CMK (cell line): ENCODE measurements at regions not wholly inside any gene's neighbourhood (a gene's known extent, or its start where the extent isn't known, plus 50 kb on each side); places are given as distances from the start of the nearest gene placed in this dataset.

ENCODE experiments used
- DNase-seq: peaks from one replicate; pipeline ENCODE4 v3.0.0-alpha.2; 2010; ENCODE audit warnings: low read depth

DNA sequence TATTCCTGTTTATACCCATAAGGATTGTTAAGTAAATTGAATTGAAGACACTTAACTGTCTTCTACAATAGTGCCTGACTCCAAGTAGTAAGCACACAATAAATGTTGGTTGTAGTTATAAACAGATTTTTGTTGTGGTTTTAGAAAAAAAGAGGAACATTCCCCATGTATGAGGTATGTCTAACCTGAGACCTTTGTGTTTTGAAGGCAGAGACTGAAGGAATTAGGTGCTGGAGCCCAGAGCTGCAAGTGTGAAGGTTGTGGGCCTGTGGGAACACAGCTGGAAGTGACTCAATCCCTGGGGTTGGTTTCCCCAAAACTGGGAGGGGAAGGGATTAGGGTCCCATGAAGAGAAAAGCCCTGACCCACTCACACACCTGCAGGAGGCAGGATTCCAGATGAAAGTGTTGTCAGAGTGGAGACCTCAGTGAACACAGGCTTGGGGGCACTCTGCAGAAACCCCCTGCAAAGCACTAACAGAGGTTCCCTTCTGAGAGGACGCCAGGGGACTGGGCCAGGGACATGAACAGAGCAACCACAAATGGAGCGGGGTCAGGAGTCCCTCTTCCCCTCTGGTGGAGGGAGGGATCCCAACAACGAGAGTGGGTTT is 265.1 kb upstream of the KLF14 start:
- no peak for DNase-seq

DNA sequence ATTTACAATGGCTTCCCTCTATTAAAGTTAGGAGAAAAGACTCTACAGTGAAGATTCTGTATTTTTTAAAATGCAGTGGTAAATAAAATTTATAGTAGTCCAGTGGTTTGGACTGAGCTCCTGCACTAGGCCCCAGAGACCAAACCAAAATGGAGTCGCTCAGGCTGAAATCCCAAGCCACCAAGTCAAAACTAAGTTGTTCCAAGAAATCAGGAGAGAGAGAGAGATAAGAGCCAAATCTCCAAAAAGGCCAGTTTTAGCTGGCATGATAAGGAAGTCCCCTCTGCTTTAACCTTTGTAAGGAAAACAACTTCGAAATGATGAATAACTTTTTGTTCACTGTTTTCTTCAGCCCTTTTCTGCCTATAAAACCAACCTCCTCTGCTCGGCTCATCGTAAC is 265.9 kb upstream of the KLF14 start:
- DNase-seq, result no peak

DNA sequence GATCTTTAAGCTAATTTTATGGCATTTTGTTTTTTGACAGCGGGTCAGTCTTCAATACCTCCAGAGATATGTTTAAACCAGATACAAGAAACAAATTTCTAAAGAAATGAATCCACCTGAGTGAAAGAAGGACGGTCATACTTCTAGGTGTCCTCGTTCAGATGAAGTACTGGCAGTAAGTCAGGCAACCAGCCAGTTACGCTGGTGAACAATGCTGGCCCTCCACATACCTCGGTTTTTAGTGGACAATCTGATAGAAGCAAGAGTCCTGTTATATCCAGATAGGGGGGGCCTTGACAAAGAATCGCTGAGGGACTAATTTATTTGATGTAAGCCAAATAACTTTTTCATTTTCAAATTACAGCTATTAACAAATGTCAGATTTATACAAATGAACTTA is 266.4 kb upstream of the KLF14 start:
- no peak for DNase-seq

DNA sequence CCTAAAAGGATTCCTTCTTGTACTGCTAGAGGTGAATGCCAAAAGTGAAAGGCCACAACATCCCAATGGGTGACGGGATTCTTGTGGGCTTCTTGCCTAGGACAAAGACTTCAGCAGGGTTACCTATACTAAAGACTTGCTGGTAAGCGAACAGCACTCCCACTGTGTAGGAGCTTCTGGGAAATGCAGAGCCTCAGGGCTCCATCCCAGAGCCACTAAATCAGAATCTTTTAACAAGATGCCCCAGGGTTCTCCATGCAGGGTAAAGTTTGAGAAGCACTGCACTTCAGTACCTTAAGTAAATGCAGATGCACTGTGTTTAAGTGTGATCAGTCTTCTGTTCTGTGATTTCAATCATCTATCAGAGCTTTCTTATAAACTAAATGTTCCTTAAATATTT is 266.9 kb upstream of the KLF14 start:
- no peak for DNase-seq

DNA sequence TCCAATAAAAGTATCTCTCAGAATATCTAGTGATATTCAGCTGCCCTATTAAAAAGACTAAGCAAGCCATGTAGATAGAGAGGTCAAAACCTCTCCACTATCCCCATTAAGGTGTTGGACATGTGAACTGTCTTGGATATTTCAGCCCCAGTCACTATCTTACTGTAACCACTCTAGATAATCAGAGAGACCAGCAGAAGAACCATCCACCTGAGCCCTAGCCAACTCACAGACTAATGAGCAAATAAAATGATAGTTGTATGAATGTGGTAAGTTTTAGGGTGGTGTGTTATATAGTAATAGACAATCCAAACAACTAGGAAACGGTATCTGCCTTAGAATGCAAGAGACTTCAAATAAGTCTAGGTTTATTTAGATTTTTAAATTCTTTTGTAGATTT is 268.6 kb upstream of the KLF14 start:
- DNase-seq, result no peak

DNA sequence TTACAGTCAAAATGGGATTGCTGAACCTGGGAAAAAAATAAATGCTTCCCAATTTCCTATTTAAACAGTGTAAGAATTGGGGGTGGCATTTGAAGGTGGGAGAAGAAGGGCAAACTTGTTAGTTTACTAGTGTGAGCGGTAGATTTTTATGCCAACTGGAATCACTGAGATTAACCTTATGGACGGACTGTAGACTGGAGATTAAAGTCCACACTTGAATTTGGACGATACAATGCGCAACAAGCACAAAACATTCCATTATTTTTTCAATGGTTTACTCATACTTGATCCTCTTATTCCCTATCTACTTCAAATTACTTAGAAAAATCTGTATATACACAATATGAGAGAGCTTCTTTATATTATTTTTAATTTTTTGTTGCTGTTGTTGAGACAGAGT is 269.6 kb upstream of the KLF14 start:
- no peak for DNase-seq

DNA sequence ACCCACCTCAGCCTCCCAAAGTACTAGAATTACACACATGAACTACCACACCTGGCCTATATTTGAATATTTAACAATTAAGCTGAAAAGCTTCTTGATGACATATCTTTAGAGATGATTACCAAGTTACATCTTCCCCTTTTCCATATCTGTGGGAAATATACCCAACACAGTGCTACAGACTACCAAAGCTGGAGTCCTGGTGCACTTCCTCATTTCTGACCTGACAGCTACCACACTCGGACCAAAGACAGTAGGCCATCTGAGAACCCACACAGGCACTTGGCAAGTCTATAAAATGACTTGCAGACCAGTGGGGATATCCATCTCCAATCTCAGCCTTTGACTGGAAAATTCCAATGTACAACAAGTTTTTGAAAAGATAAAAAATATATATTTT is 270.4 kb upstream of the KLF14 start:
- DNase-seq, result no peak

DNA sequence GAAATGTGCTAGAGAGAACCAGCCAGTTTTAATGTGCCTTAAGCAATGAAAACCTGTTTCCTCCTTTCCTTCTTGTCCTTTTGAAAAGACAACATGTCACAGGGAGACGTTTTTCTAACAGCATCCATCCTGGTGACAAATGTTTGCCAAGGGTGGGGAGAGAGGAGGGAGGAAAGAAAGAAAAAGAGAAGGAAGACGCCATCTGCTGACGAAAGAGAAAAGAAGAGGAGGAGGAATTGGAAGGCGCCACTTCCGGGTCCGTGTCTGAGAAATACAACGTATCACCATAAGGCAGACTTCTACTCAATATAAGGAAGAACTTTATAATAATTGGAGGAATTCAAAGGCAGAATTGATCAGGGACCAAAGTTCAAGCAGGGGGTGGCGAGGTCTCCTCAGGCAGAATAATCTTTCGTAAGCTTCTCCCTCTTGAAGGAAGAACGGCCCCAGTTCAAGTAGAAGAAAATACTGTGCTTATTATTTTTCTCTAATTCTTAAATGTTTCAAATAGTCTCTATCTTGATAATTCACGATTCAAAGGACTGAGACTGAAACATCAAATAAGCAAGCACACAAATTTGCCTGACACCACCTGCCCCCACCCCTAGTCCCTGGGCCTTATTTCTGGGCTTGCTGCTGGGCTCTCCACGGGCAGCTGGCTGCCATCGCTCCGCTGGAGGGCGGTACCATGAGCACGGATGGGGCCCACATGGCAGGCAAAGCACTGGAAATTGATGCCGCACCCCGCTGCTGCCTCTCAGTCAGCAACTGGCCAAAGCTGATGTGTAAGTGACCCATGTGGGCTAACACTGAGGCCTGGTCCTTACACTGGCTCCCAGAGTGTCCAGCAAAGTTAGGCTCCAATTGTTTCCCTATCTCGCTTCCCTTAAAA is 273.7 kb upstream of the KLF14 start:
- no peak for DNase-seq

DNA sequence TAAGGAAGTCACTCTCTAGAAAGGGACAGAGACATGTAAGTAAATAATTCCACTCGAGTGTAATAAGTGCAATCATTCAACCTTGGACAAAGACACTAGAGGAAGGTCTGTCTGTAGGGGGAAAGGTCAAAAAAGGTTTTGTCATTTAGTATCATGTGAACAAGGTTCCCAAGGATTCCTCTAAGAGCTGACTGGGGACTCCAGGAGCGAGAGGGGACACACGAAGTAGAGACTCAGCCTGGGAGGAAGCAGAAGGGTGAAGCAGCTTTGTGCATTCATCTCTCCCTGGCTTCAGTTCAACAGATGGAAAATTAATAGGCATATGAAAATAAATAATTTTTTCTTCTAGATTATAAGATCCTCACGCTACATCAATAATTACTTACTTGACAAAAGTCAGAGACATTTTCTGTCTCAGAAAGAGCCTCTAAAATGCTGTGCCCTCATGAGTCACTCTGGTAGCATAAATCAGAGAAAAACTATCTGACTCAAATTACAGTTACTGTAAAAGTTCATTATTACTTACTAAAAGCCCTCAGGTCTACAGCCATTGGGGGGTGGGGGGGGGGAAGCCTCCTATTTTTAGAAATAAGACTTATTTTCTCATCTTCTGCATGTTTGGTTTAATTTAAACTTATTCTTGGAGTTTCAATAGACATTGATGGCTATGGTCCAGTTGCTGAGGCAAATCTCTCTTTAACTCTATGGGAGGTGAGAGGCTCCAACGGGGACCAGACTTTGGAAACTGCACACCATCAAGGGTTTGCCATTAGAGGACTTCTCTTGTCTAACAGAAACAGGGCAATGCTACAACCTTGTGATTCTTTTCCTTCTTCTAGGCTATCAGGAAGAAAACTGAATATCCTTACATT is 275.1 kb upstream of the KLF14 start:
- no peak for DNase-seq

DNA sequence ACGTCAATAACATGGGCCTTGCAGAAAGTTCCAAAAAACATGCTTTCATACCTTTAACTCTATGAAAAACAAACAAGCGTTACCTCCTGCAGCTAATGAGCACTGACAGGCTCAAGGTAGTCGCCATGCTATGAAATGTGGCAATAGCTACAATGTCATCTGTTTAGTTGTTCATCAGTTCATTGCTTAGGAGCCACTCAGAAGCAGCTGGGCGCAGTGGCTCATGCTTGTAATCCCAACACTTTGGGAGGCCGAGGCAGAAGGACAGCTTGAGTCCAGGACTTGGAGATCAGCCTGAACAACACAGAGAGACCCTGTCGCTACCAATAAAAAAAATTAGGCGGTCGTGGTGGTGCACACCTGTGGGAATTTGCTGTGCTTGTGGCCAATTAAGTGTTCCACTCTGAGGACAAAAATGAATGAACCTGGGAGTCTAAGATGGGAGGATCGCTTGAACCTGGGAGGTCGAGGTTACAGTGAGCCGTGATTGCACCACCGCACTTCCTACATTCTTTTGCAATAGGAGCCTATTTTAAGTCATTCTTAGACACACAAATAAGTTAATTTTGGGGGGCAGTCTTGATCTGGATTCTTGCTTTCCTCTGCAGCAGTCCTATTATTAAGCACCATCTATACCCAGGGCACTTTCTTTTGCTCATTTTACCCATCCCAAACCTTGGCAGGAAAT is 276.2 kb upstream of the KLF14 start:
- DNase-seq, result no peak

DNA sequence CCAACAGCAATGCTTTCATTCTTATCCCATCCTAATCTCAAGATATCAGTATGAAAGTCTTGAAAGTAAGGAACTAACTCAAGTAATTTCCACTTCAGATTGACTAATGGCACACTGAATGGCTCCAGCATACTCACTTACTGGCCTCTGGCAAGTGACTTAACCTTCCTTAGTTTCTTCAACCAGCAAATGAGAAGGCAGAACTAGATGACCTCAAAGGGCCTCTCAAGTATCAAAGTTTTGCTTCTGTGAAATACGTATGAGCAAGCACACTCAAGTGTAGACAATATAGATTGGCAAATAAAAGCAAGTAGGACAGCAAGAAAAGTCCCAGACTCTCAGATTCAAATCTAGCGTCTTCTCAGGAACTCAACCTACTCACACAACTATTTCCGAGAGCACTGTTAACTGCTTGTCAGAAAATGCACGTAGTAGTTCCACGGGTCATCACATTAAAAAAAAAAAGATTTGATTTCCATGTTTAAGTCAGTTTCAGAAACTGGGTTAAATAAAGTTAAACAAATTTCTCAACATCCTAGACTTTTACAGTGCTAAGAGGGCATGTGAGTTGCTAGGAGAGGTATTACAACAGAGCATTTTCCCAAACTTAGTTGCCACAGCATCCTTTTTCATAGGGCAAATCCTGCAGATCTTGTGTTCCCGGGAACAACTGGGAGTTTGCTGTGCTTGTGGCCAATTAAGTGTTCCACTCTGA is 276.9 kb upstream of the KLF14 start:
- DNase-seq, result no peak

DNA sequence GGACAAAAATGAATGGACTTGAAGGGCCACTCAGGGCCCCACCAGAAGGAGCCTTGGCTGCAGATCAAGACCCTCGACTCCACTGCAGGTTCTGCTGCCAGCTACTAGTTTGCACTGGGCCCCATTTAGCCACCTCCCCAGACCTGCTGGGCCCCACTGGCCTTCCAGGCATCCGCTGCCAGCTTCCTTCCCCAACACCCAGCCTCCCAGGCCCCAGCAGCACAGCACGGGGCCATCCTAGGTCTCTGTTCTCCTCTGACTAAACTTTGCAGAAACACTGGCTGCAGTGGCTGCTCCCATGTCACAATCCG is 277.4 kb upstream of the KLF14 start:
- no peak for DNase-seq

DNA sequence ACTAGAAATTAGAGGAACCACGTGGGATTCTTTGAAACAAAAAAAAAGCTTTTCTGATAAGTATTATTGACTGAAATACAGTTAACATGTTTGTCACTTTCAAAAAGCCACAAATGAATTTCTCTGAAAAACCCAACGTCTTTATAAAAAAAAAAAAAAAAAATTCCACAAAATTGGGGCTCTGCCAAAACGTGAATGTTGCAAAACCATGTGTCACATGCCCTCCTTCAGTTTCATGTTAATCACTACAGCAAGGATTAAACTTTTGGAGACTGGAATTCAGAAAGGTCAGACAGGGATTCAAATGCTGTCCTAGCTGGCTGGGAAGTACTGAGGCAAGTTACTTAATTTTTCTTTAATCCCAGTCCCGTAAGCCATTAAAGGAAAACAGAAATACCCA is 278.0 kb upstream of the KLF14 start:
- no peak for DNase-seq

DNA sequence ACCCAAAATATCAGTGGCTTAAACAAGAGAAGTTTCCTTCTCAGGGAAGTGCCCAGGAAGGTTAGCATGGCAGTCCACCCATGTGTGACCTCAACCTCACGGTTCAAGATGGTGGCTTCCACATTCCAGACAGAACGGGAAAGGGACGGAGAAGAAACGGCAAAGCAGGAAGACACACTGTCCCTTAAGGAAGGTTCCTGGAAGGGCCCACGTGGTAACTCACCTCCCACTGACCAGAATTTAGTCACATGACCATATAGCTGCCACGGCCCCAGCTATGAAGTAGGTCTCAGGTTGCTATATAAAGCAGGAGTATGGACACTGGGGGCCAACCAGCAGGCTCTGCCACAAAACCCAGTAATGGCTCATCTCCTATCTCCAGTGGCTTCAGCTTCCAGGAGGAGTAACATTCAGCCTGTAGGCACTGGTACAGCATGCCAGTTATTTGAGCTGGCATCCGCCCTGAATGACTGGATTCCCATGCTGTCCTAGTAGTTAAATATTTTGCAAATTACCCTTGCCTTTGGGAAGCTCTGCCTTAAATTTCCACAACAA is 278.5 kb upstream of the KLF14 start:
- no peak for DNase-seq

DNA sequence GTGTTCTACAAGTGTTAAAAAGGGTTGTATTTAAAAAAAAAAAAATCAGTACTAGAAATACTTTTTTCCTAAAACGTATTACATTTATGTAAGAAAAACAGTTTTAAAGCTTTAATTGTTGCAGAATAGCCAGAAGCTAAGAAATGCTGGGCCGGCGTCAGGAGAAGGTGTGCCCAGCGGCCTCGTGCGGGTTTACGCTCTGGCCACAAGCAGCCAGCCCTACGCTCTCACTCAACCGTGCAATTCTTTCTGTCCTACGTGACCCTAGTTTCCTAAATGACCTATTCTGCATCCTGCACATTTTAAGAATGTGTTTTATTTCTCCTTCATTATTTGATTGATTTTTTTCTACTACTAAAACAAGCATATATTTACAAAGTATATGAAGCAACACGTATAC is 279.7 kb upstream of the KLF14 start:
- DNase-seq, result no peak

DNA sequence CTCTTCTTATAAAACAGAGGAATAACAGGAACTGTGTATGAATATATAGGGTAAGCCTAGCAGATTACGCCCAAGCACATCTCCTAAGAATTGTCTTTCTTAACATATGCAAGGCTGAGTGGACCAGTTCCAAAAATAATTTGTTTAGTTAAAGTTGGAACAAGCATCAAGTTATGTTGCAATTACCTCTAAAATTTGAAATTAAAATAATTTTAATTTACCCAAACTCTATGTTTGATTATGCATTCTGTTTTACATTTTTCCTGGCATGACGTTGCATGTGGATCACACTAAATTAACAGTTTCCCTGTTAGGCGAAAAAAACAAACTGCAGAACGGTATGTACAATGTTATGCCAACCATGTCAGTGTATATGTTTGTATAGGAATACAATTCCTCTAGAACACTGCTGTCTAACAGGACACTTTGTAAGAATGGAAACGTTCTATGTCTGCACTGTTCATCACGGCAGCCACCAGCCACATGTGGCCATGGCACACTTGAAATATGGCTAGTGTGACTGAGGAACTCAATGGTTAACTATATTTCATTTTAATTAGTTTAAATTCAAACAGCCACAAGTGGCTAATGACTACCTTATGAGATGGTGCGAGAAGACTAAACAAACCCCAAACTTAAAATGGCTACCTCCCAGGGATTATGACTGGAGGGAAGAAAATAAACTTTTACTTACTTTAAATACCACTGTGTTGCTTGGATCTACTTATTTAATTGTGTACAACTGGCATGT is 281.1 kb upstream of the KLF14 start:
- DNase-seq, result no peak

DNA sequence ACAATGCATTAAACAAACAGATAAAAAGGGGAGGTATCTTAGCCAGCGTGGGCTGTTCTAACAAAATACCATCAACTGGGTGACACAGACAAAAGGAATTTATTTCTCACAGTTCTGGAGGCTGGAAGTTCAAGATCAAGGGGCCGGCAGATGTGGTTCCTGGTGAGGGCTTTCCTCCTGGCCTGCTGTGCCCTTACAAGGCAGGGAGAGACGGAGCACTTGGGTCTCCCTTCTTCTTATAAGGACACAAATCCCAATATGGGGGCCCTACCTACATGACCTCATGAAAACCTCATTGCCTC is 281.6 kb upstream of the KLF14 start:
- no peak for DNase-seq

DNA sequence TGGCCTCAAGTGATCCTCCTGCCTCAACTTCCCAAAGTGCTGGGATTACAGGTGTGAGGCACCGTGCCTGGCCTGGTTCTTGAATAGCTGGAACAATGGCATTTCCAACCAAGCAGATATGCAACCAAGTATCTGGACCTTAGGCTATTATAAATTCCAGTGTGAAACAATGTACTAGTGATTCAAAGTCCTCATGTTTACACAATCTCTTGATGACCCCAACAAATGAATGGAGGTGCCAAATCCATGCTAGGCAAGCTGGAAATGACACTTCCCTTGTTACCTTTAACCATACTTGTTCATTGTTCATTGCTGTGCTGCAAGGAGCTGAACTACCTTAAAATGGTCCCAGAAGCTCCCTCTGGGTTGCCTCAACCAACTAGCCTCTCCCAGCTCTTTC is 282.2 kb upstream of the KLF14 start:
- DNase-seq, result no peak

DNA sequence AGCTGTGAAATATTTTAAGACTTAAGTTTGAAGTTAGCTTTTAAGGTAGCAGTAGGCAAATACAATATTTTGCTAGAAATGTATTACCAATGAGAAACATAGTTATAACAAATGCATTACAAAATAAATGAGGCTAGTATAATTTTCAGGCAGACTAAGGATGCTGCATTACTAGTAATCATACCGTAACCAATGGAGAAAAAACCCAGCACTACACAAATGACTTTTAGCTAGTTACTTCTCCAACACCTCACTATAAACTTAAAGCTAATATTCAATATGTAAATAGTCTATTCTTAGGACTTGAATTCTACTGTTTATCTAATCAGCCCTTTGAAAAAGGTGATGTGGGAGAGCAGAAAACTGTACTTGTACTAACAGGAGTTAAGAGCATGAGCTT is 285.3 kb upstream of the KLF14 start:
- DNase-seq, result no peak

DNA sequence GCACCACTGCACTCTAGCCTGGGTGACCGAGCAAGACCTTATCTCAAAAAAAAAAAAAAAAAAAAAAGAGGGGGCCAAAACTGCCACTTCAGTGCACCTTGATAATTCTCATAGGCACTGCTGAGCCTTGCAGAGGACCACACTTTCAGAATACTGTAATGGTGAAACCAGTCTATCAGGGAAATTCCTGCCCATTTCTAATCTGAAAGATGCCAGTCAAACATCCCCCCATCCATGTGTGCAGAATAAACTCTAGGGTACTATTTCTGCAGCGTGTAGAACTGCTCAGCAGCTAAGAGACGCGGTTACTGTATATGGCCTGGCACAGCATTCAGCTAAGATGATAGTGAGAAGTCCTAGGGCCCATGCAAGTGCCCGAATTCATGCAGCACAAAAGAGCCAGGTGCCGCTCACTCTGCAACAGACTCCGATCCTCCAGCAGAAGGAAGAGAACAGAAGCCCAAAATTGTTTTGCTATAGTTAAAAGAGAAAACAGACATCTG is 286.8 kb upstream of the KLF14 start:
- DNase-seq, result no peak

DNA sequence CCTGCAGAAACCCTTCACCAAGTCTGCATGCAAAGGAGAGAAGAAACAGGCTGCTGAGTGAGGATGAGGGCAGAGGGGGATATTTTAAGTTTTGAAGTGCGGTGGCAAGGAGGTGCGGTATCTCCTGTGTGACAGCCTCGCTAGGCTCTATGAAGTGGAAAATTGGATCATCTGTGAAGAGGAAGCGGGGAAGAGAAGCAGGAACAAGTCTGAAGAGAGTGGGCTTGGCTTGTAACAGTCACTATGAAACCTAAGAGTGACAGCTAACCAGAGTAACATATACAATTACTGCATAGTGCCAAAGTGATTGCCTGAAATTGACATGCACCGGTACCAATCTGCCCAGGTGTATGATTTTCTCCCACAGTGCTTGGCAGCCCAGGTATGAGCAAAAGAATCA is 287.5 kb upstream of the KLF14 start:
- DNase-seq, result no peak
